Stimulated activated CD4-positive, alpha-beta T cell treated with anti-CD3 and anti-CD28 coated beads, Interleukin-1b, Interleukin-23, amount 100 ng/mL, for 4 hours (primary cell): ENCODE measurements at regions not wholly inside any gene's neighbourhood (a gene's known extent, or its start where the extent isn't known, plus 50 kb on each side); places are given as distances from the start of the nearest gene placed in this dataset.

Experiments used
- DNase-seq, 2 donors: peaks; one replicate each; pipeline ENCODE4 v3.0.0-alpha.2; 2020; ENCODE audit warnings: low read depth in 2 of 2

- no peak for DNase-seq
Measured at GRCh38 chr1:47554082-47554481, 116.2 kb downstream of the FOXD2 start.

- DNase-seq: no peak
Measured at GRCh38 chr1:47554901-47555300, 117.1 kb downstream of the FOXD2 start.

- DNase-seq: no peak
Measured at GRCh38 chr1:47555306-47555705, 117.5 kb downstream of the FOXD2 start.

GRCh38 chr1:47555841-47556560 is 118.2 kb downstream of the FOXD2 start:
- no peak for DNase-seq

GRCh38 chr1:47557066-47557465 is 119.2 kb downstream of the FOXD2 start:
- no peak for DNase-seq

- no peak for DNase-seq
Measured at GRCh38 chr1:47558601-47559593, 121.1 kb downstream of the FOXD2 start.

GRCh38 chr1:47559944-47560695 is 122.3 kb downstream of the FOXD2 start:
- no peak for DNase-seq

GRCh38 chr1:47561523-47562007 is 123.7 kb downstream of the FOXD2 start:
- DNase-seq: no peak

GRCh38 chr1:47562147-47562546 is 124.3 kb downstream of the FOXD2 start:
- DNase-seq: no peak

- DNase-seq: no peak
Measured at GRCh38 chr1:47562799-47563198, 125.0 kb downstream of the FOXD2 start.

- no peak for DNase-seq
Measured at GRCh38 chr1:47563201-47563600, 125.4 kb downstream of the FOXD2 start.

GRCh38 chr1:47564570-47564969 is 126.7 kb downstream of the FOXD2 start:
- no peak for DNase-seq

- no peak for DNase-seq
Measured at GRCh38 chr1:47565092-47565491, 127.2 kb downstream of the FOXD2 start.

GRCh38 chr1:47565676-47566075 is 127.8 kb downstream of the FOXD2 start:
- DNase-seq: no peak

- no peak for DNase-seq
Measured at GRCh38 chr1:47568763-47569162, 130.9 kb downstream of the FOXD2 start.

GRCh38 chr1:47569261-47569660 is 131.4 kb downstream of the FOXD2 start:
- no peak for DNase-seq

GRCh38 chr1:47569681-47570470 is 132.0 kb downstream of the FOXD2 start:
- no peak for DNase-seq

- DNase-seq: no peak
Measured at GRCh38 chr1:47571161-47571560, 133.3 kb downstream of the FOXD2 start.

GRCh38 chr1:47571952-47572351 is 134.1 kb downstream of the FOXD2 start:
- no peak for DNase-seq

GRCh38 chr1:47572731-47573430 is 135.0 kb downstream of the FOXD2 start:
- no peak for DNase-seq
